Skeletal muscle tissue (tissue), 3 donors: ENCODE measurements at regions not wholly inside any gene's neighbourhood (a gene's known extent, or its start where the extent isn't known, plus 50 kb on each side); places are given as distances from the start of the nearest gene placed in this dataset.
"Not testable (repeated sequence)": the region's sequence is repeated elsewhere in the genome, so short reads cannot be mapped to it uniquely, and the experiment has no call there.

Experiments
- H3K27ac ChIP-seq: one replicate; pipeline ENCODE4 v1.7.0; 2013; ENCODE audit warnings: mild to moderate bottlenecking, low read depth, low read length, inconsistent platforms
- H3K27me3 ChIP-seq, 3 donors: one replicate each; pipeline ENCODE4 v1.7.0; 2013; ENCODE audit warnings: low read length in 3 of 3; ENCODE audit not compliant: control insufficient read depth in 3 of 3, insufficient read depth in 3 of 3
- H3K36me3 ChIP-seq, 3 donors: one replicate each; pipeline ENCODE4 v1.7.0; 2013; ENCODE audit warnings: low read length in 3 of 3; ENCODE audit not compliant: control insufficient read depth in 3 of 3, insufficient read depth in 3 of 3
- H3K4me1 ChIP-seq, 3 donors: one replicate each; pipeline ENCODE4 v1.7.0; 2013; ENCODE audit warnings: low read length in 3 of 3, mild to moderate bottlenecking in 3 of 3; ENCODE audit not compliant: control insufficient read depth in 3 of 3, insufficient read depth in 3 of 3
- H3K4me3 ChIP-seq, 3 donors: one replicate each; pipeline ENCODE4 v1.7.0; 2013; ENCODE audit warnings: low read length in 3 of 3
- H3K9ac ChIP-seq, 3 donors: one replicate each; pipeline ENCODE4 v1.7.0; 2013; ENCODE audit warnings: low read length in 3 of 3, mild to moderate bottlenecking in 3 of 3, moderate library complexity in 2 of 3, low read depth in 1 of 3
- H3K9me3 ChIP-seq, 3 donors: one replicate each; pipeline ENCODE4 v1.7.0; 2013; ENCODE audit warnings: low read length in 3 of 3; ENCODE audit not compliant: control insufficient read depth in 3 of 3
- donor health status: Osteomylitis.

GRCh38 chr17:77290759-77291558 lies 150.2 kb downstream of the SEC14L1 start:
- H3K4me3 ChIP-seq, H3K9ac ChIP-seq, H3K9me3 ChIP-seq, H3K27me3 ChIP-seq, H3K36me3 ChIP-seq, H3K27ac ChIP-seq: not testable (repeated sequence)
- peaks cover 25 to 33% (median 26%) of the 10 kb centered on the region in 3 donors for H3K4me1 ChIP-seq

DNA sequence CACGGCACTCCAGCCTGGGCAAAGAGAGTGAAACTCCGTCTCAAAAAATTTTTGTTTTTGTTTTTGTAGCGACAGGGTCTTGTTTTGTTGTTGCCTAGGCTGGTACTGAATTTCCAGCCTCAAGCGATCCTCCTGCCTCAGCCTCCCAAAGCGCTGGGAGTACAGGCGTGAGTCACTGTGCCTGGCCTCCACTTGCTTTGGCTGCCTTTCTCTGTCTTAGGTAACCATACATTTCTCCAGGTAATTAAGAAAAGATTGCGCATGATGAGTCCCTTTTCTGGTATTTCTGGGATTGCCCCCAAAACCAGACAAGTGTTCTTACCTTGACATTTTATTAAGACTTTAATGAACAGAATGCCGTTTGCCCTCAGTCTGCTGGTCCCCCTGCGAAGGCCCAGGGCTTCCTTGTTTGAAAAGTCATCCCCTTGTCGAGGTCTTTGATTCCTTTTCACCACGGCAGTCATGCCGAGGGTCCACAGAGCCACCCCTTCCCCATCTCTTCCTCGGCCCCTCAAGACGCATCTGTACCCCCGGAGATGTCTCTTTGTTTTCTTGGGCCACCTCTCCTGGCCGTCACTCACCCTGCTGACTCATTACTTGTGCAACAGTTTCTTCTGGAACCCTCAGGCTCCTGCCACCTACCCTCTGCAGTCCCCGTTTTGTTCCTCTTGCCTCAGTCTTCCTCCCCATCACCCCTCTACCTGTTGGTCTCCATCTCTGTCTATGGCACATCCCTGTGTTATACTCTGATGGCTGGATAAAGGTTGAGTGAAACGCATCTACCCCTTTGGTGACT lies 151.0 kb downstream of the SEC14L1 start:
- Histone ChIP-seq H3K27ac (no peak overlapping the region), H3K4me3 (no peak overlapping the region), H3K36me3 (peaks cover 0 to 2% (median 0%) of the 10 kb centered on the region in 3 donors), H3K27me3 (no peaks in the 10 kb centered on the region), H3K4me1 (peaks cover 16 to 30% (median 20%) of the 10 kb centered on the region in 3 donors), H3K9ac (no peak overlapping the region), H3K9me3 (no peaks in the 10 kb centered on the region)

GRCh38 chr17:77294761-77295160 lies 154.0 kb downstream of the SEC14L1 start:
- Histone ChIP-seq H3K4me1 (peaks cover 0 to 10% (median 2%) of the 10 kb centered on the region in 3 donors), H3K9me3 (peaks cover 0 to 2% (median 0%) of the 10 kb centered on the region in 3 donors), H3K4me3 (no peak overlapping the region), H3K27me3 (no peaks in the 10 kb centered on the region), H3K27ac (no peak overlapping the region), H3K9ac (no peak overlapping the region), H3K36me3 (peaks cover 0 to 3% (median 2%) of the 10 kb centered on the region in 3 donors)

- Histone ChIP-seq H3K4me3 (no peak overlapping the region), H3K27ac (no peak overlapping the region)
Observed at GRCh38 chr17:77295241-77295853, 154.6 kb downstream of the SEC14L1 start.

GRCh38 chr17:77296769-77297409 lies 156.1 kb downstream of the SEC14L1 start:
- peaks cover 0 to 10% (median 2%) of the 10 kb centered on the region in 3 donors for H3K4me1 ChIP-seq
- no peaks in the 10 kb centered on the region for H3K27me3 ChIP-seq
- no peak overlapping the region for H3K4me3 ChIP-seq
- peaks cover 0 to 3% (median 2%) of the 10 kb centered on the region in 3 donors for H3K36me3 ChIP-seq
- no peak overlapping the region for H3K9ac ChIP-seq
- H3K9me3 ChIP-seq = peaks cover 0 to 2% (median 0%) of the 10 kb centered on the region in 3 donors
- no peak overlapping the region for H3K27ac ChIP-seq

More at GRCh38 chr17:77295241-77295853, 154.6 kb downstream of the SEC14L1 start:
- H3K9me3 ChIP-seq = peaks cover 0 to 2% (median 0%) of the 10 kb centered on the region in 3 donors
- peaks cover 0 to 10% (median 2%) of the 10 kb centered on the region in 3 donors for H3K4me1 ChIP-seq
- no peaks in the 10 kb centered on the region for H3K27me3 ChIP-seq
- no peak overlapping the region for H3K9ac ChIP-seq
- peaks cover 0 to 3% (median 2%) of the 10 kb centered on the region in 3 donors for H3K36me3 ChIP-seq

GRCh38 chr17:77297693-77298666 lies 157.2 kb downstream of the SEC14L1 start:
- H3K27ac ChIP-seq = no peak overlapping the region
- no peaks in the 10 kb centered on the region for H3K27me3 ChIP-seq
- H3K9me3 ChIP-seq = peaks cover 0 to 2% (median 0%) of the 10 kb centered on the region in 3 donors
- no peak overlapping the region for H3K9ac ChIP-seq
- peaks cover 0 to 10% (median 2%) of the 10 kb centered on the region in 3 donors for H3K4me1 ChIP-seq
- H3K4me3 ChIP-seq = no peak overlapping the region
- peaks cover 0 to 3% (median 0%) of the 10 kb centered on the region in 3 donors for H3K36me3 ChIP-seq

DNA sequence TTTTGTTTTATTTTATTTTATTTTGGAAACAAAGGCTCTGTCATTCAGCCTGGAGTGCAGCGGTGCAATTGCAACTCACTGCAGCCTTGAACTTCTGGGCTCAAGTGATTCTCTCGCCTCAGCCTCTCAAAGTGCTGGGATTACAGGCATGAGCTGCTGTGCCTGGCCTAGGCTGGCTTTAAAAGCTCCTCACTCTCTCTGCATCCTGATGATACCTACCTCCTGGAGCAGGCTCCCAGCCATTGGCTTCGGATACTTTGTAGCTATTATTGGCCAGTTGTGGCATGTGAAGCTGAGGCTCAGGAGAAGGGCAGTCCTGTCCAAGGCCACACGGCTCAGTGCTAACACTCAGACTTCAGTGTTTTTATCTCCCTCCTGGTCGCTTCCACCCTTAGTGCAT lies 158.0 kb downstream of the SEC14L1 start:
- Histone ChIP-seq H3K4me3 (no peak overlapping the region), H3K27me3 (no peaks in the 10 kb centered on the region), H3K27ac (no peak overlapping the region), H3K9ac (no peak overlapping the region), H3K9me3 (peaks cover 0 to 2% (median 0%) of the 10 kb centered on the region in 3 donors), H3K36me3 (peaks cover 0 to 3% (median 0%) of the 10 kb centered on the region in 3 donors), H3K4me1 (peaks cover 0 to 10% (median 2%) of the 10 kb centered on the region in 3 donors)

- Histone ChIP-seq H3K4me3 (no peak overlapping the region), H3K27me3 (no peaks in the 10 kb centered on the region), H3K36me3 (peaks cover 0 to 3% (median 0%) of the 10 kb centered on the region in 3 donors), H3K4me1 (peaks cover 0 to 10% (median 2%) of the 10 kb centered on the region in 3 donors), H3K27ac (no peak overlapping the region), H3K9ac (no peak overlapping the region), H3K9me3 (peaks cover 0 to 2% (median 0%) of the 10 kb centered on the region in 3 donors)
Observed at GRCh38 chr17:77299256-77300015, 158.7 kb downstream of the SEC14L1 start.
